Spleen (tissue), 7 donors: ENCODE measurements at regions not wholly inside any gene's neighbourhood (a gene's known extent, or its start where the extent isn't known, plus 50 kb on each side); places are given as distances from the start of the nearest gene placed in this dataset.

Experiments used
- POLR2A ChIP-seq, 3 donors: fragments of 450-650 bp; IDR thresholded peaks; one replicate each; pipeline ENCODE4 v1.5.1; 2017; ENCODE audit warnings: antibody characterized with exemption in 3 of 3, mild to moderate bottlenecking in 1 of 3
- TF ChIP-seq, protein P1 (sequence below), 11 experiments: fragments of 200-600 bp in 7 of 11; fragments of 450-650 bp in 4 of 11; sonication (generic) in 4 of 11; IDR thresholded peaks in 8 of 11; conservative IDR thresholded peaks in 3 of 11; 1 replicate in 7 of 11; 2 replicates in 4 of 11; pipeline versions ENCODE4 v1.4.0 to v1.8.0; 2016 to 2021; ENCODE audit warnings: antibody characterized with exemption in 11 of 11, inconsistent platforms in 4 of 11, mild to moderate bottlenecking in 1 of 11
- donor health status: DM: no; HTN: no; CAD: no; lungs with moderate emphysema.
- donor health status: DM: no; HTN: no; CAD: no.
- donor health status: DM: no; HTN: no; CAD: no.

GRCh38 chr9:97770808-97771372, 73.8 kb upstream of the XPA start:
- TF ChIP-seq, protein P1, sequence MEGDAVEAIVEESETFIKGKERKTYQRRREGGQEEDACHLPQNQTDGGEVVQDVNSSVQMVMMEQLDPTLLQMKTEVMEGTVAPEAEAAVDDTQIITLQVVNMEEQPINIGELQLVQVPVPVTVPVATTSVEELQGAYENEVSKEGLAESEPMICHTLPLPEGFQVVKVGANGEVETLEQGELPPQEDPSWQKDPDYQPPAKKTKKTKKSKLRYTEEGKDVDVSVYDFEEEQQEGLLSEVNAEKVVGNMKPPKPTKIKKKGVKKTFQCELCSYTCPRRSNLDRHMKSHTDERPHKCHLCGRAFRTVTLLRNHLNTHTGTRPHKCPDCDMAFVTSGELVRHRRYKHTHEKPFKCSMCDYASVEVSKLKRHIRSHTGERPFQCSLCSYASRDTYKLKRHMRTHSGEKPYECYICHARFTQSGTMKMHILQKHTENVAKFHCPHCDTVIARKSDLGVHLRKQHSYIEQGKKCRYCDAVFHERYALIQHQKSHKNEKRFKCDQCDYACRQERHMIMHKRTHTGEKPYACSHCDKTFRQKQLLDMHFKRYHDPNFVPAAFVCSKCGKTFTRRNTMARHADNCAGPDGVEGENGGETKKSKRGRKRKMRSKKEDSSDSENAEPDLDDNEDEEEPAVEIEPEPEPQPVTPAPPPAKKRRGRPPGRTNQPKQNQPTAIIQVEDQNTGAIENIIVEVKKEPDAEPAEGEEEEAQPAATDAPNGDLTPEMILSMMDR (IDR thresholded peaks at IDR 0.05 in 8 of 11, conservative IDR thresholded peaks at IDR 0.05 in 3 of 11): no peak
- no peak for TF ChIP-seq POLR2A (IDR thresholded peaks at IDR 0.05)
